Astrocyte (in vitro differentiated cells and primary cell): ENCODE measurements at regions not wholly inside any gene's neighbourhood (a gene's known extent, or its start where the extent isn't known, plus 50 kb on each side); places are given as distances from the start of the nearest gene placed in this dataset.
A peak's percentile ranks its signal among the peaks of the same experiment; 100 is the strongest.

ENCODE experiments used
- DNase-seq: peaks from one replicate; pipeline ENCODE4 v3.0.0-alpha.2; 2010; ENCODE audit warnings: low read depth
- FAIRE-seq: peaks from 2 replicates; lab custom pipeline; 2011; peaks lifted over from hg19 to GRCh38; lab: Jason Lieb, UNC
- H2AFZ ChIP-seq: 2 replicates; pipeline ENCODE4 v1.6.0; 2012; ENCODE audit warnings: low read depth, low read length, inconsistent platforms
- H3K27ac ChIP-seq: 2 replicates; pipeline ENCODE4 v1.5.1; 2011; ENCODE audit warnings: low read depth, low read length, inconsistent platforms
- H3K27me3 ChIP-seq: 2 replicates; pipeline ENCODE4 v1.6.0; 2011; ENCODE audit warnings: low read length, inconsistent platforms; ENCODE audit not compliant: insufficient read depth
- H3K36me3 ChIP-seq: 2 replicates; pipeline ENCODE4 v1.5.1; 2011; ENCODE audit warnings: low read length, inconsistent platforms; ENCODE audit not compliant: insufficient read depth
- H3K4me1 ChIP-seq: 2 replicates; pipeline ENCODE4 v1.5.1; 2011; ENCODE audit warnings: low read length, inconsistent platforms; ENCODE audit not compliant: insufficient read depth
- H3K4me2 ChIP-seq: 2 replicates; pipeline ENCODE4 v1.6.0; 2012; ENCODE audit warnings: low read length, inconsistent platforms
- H3K4me3 ChIP-seq: 2 replicates; pipeline ENCODE4 v1.5.1; 2011; ENCODE audit warnings: low read depth, mild to moderate bottlenecking, low read length, inconsistent platforms; ENCODE audit not compliant: insufficient read depth
- H3K79me2 ChIP-seq: 2 replicates; pipeline ENCODE4 v1.6.0; 2012; ENCODE audit warnings: mild to moderate bottlenecking, low read length, inconsistent platforms; ENCODE audit not compliant: insufficient read depth
- H3K9ac ChIP-seq: 2 replicates; pipeline ENCODE4 v1.6.0; 2012; ENCODE audit warnings: mild to moderate bottlenecking, low read length, inconsistent platforms
- H3K9me3 ChIP-seq: 2 replicates; pipeline ENCODE4 v1.5.1; 2012; ENCODE audit warnings: low read depth, mild to moderate bottlenecking, low read length, inconsistent platforms; ENCODE audit not compliant: insufficient read depth
- H4K20me1 ChIP-seq: 2 replicates; pipeline ENCODE4 v1.6.0; 2012; ENCODE audit warnings: low read length, inconsistent platforms; ENCODE audit not compliant: insufficient read depth
- H3K27ac Mint-ChIP-seq: one replicate; pipeline ENCODE4 v1.8.0; 2021; ENCODE audit warnings: mild to moderate bottlenecking, mixed read lengths; ENCODE audit not compliant: unreplicated experiment
- H3K27me3 Mint-ChIP-seq: one replicate; pipeline ENCODE4 v1.8.0; 2021; ENCODE audit warnings: low read depth, mixed read lengths; ENCODE audit not compliant: unreplicated experiment
- H3K36me3 Mint-ChIP-seq: one replicate; pipeline ENCODE4 v1.8.0; 2021; ENCODE audit warnings: low read depth, mixed read lengths; ENCODE audit not compliant: unreplicated experiment
- H3K4me1 Mint-ChIP-seq: one replicate; pipeline ENCODE4 v1.8.0; 2021; ENCODE audit warnings: low read depth, mixed read lengths; ENCODE audit not compliant: unreplicated experiment
- H3K4me3 Mint-ChIP-seq: one replicate; pipeline ENCODE4 v1.8.0; 2021; ENCODE audit warnings: mild to moderate bottlenecking, moderate library complexity, mixed read lengths; ENCODE audit not compliant: unreplicated experiment
- H3K9me3 Mint-ChIP-seq: one replicate; pipeline ENCODE4 v1.8.0; 2021; ENCODE audit warnings: mild to moderate bottlenecking, mixed read lengths; ENCODE audit not compliant: unreplicated experiment
- CTCF ChIP-seq: IDR thresholded peaks from 2 replicates; pipeline ENCODE4 v1.5.1; 2011; ENCODE audit warnings: low read depth, mild to moderate bottlenecking, inconsistent platforms, low read length, moderate library complexity; ENCODE audit not compliant: insufficient read depth
- EZH2 ChIP-seq: IDR thresholded peaks from 2 replicates; pipeline ENCODE4 v1.6.1; 2012; ENCODE audit warnings: mild to moderate bottlenecking, low read length, inconsistent platforms; ENCODE audit not compliant: insufficient read depth

DNA sequence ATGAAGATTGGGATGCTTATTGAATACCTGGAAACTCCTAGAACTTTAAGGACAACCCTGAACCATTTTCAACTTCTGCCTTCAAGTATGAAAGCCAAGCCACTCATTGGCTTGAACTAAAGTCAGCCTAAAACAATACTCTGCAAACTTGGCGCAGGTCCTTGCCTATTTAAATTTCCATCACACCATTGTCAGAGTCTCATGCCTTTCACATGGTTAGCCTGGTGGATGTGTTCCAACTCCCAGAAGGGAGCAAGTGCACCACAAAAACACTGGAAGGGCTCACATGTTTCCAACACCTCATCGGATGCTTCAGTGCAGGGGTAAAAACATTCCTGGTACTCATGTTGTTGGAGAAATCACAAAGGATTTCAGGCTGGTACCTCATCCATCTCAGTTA, 511.6 kb upstream of the MDFIC2 start:
- TF ChIP-seq CTCF (no peak), EZH2 (no peak)
- no peak overlapping the region for H3K4me3 Mint-ChIP-seq
- Histone ChIP-seq H3K9ac (no peak overlapping the region), H2AFZ (no peak overlapping the region), H3K27me3 (no peaks in the 10 kb centered on the region), H3K36me3 (no peaks in the 10 kb centered on the region), H3K9me3 (no peaks in the 10 kb centered on the region), H3K4me1 (peaks cover 17% of the 10 kb centered on the region), H3K4me2 (peak overlapping the region; percentile 38), H3K79me2 (no peaks in the 10 kb centered on the region), H4K20me1 (no peaks in the 10 kb centered on the region), H3K27ac (no peak overlapping the region), H3K4me3 (no peak overlapping the region)
- no peaks in the 10 kb centered on the region for H3K27me3 Mint-ChIP-seq
- H3K36me3 Mint-ChIP-seq: no peaks in the 10 kb centered on the region
- peaks cover 26% of the 10 kb centered on the region for H3K4me1 Mint-ChIP-seq
- no peak overlapping the region for H3K27ac Mint-ChIP-seq
- H3K9me3 Mint-ChIP-seq: no peaks in the 10 kb centered on the region
- no peak for FAIRE-seq
- DNase-seq: peak; percentile 87

- Mint-ChIP-seq H3K27me3 (no peaks in the 10 kb centered on the region), H3K4me1 (peaks cover 21% of the 10 kb centered on the region), H3K9me3 (peaks cover under 1% of the 10 kb centered on the region), H3K36me3 (no peaks in the 10 kb centered on the region), H3K27ac (no peak overlapping the region), H3K4me3 (no peak overlapping the region)
- Histone ChIP-seq H4K20me1 (no peaks in the 10 kb centered on the region), H2AFZ (no peak overlapping the region), H3K27ac (no peak overlapping the region), H3K9me3 (no peaks in the 10 kb centered on the region), H3K4me1 (peaks cover 17% of the 10 kb centered on the region), H3K4me2 (no peak overlapping the region), H3K9ac (no peak overlapping the region), H3K27me3 (no peaks in the 10 kb centered on the region), H3K4me3 (no peak overlapping the region), H3K36me3 (no peaks in the 10 kb centered on the region), H3K79me2 (no peaks in the 10 kb centered on the region)
- TF ChIP-seq CTCF (no peak), EZH2 (no peak)
- DNase-seq (no peak), FAIRE-seq (no peak)
These were observed 511.2 kb upstream of the MDFIC2 start for GRCh38 chr3:70823622-70824021.

DNA sequence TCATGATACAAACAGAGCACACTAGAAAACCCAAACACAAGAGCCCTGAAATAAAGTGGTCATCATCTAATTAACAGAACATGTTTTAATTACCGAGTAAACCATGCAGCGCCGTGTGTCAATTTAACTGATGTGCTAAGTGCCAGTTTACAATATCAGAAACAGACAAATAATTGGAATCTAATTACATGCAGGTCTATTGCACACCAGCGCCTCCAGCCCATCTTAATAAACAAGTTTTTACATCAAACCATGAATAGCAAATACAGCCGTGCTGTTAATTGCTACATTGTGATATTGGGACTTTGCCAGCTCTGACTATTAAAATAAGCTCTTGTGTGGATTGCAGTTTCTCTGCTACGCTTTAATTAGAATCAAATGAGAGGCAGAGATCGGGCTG, 510.2 kb upstream of the MDFIC2 start:
- Histone ChIP-seq H3K4me1 (peaks cover 17% of the 10 kb centered on the region), H2AFZ (no peak overlapping the region), H3K9ac (no peak overlapping the region), H4K20me1 (no peaks in the 10 kb centered on the region), H3K27ac (no peak overlapping the region), H3K9me3 (no peaks in the 10 kb centered on the region), H3K79me2 (no peaks in the 10 kb centered on the region), H3K4me3 (no peak overlapping the region), H3K36me3 (no peaks in the 10 kb centered on the region), H3K27me3 (no peaks in the 10 kb centered on the region), H3K4me2 (no peak overlapping the region)
- Mint-ChIP-seq H3K4me3 (no peak overlapping the region), H3K4me1 (peaks cover 14% of the 10 kb centered on the region), H3K27ac (no peak overlapping the region), H3K36me3 (peaks cover 1% of the 10 kb centered on the region), H3K9me3 (peaks cover 3% of the 10 kb centered on the region), H3K27me3 (no peaks in the 10 kb centered on the region)
- DNase-seq (no peak), FAIRE-seq (no peak)
- TF ChIP-seq EZH2 (no peak), CTCF (no peak)
